ENCODE measurements at regions not wholly inside any gene's neighbourhood (a gene's known extent, or its start where the extent isn't known, plus 50 kb on each side); places are given as distances from the start of the nearest gene placed in this dataset.
A peak's percentile ranks its signal among the peaks of the same experiment; 100 is the strongest.

DNA sequence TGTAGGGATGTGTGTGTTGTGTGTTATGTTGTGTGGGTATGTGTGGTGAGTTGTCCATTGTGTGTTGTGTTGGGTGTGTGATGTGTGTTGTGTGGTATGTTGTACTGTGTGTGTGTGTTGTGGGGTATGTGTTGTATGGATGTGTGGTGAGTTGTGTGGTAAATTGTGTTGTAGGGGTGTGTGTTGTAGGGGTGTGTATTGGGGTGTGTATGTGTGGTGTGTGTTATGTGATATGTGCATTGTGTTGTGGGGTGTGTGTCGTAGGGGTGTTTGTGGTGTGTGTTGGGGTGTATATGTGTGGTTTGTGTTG is 97.8 kb upstream of the PODXL start:
- peaks cover 9% of the 10 kb centered on the region for H3K4me1 ChIP-seq (ENCODE audit: insufficient read depth, low read length)
- no peak overlapping the region for H3K27ac ChIP-seq (ENCODE audit: low read depth, low read length)
- no peaks in the 10 kb centered on the region for H3K36me3 Mint-ChIP-seq (ENCODE audit: low read depth, unreplicated experiment)
- H3K9me3 Mint-ChIP-seq (ENCODE audit: unreplicated experiment), result no peaks in the 10 kb centered on the region
- no peaks in the 10 kb centered on the region for H3K27me3 ChIP-seq (ENCODE audit: insufficient read depth, low read length)
- no peak overlapping the region for H3K4me3 Mint-ChIP-seq (ENCODE audit: unreplicated experiment)
- DNase-seq (ENCODE audit: low read depth) (no peak), FAIRE-seq (no peak)
- H3K79me2 ChIP-seq (ENCODE audit: insufficient read depth, low read length), result no peaks in the 10 kb centered on the region
- H3K4me3 ChIP-seq (ENCODE audit: insufficient read depth, low read depth, low read length), result no peak overlapping the region
- H2AFZ ChIP-seq (ENCODE audit: low read depth, low read length), result no peak overlapping the region
- no peak overlapping the region for H3K27ac Mint-ChIP-seq (ENCODE audit: unreplicated experiment)
- H3K4me1 Mint-ChIP-seq (ENCODE audit: low read depth, unreplicated experiment), result peaks cover 10% of the 10 kb centered on the region
- no peaks in the 10 kb centered on the region for H3K36me3 ChIP-seq (ENCODE audit: insufficient read depth, low read length)
- H3K9me3 ChIP-seq (ENCODE audit: insufficient read depth, low read depth, low read length), result no peaks in the 10 kb centered on the region
- TF ChIP-seq EZH2 (IDR thresholded peaks at IDR 0.05; ENCODE audit: insufficient read depth, low read length), result no peak
- no peak for TF ChIP-seq CTCF (IDR thresholded peaks at IDR 0.05; ENCODE audit: insufficient read depth, low read depth, low read length)
- no peaks in the 10 kb centered on the region for H3K27me3 Mint-ChIP-seq (ENCODE audit: low read depth, unreplicated experiment)
- no peak overlapping the region for H3K9ac ChIP-seq (ENCODE audit: low read length)
- H4K20me1 ChIP-seq (ENCODE audit: insufficient read depth, low read length), result no peaks in the 10 kb centered on the region
- H3K4me2 ChIP-seq (ENCODE audit: low read length), result no peak overlapping the region

DNA sequence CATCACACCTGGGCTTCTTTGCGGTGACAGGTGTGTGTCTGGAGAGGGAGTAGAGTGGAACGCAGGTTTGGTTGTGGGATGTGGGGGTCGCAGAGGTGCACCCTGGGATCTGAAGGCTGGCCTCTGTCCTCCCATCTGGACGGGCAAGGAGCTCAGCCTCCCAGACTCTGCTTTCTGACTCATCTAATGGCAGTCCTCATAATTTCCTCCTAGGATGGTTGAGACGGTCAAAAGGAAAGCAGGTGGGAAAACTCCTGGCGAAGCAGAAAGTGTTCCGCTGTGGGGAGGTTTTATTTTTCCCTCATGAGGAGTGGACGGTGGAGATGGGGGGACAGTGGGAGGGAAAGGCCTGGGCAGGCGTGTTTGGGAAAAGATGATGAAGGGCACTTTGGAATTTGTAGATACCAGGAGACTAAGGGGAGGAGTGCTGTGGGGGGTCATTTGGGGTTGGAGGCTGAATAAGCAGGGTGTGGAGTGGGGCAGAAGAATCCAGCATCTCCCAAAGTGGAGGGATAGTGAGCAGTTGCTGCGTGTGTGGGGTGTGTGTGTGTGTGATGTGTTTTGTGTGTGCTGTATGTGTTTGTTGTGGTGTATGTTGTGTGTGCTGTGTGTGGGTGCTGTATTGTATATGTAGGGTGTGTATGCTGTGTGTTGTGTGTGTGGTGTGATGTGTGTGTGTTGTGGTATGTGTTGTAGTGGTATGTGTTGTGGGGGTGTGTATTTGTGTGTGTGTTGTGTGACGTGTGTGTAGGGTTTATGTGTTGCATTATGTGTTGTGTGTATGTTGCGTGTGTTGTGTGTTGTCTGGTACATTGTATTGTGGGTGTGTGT is 97.2 kb upstream of the PODXL start:
- no peaks in the 10 kb centered on the region for H3K9me3 ChIP-seq (ENCODE audit: insufficient read depth, low read depth, low read length)
- Mint-ChIP-seq H3K4me1 (ENCODE audit: low read depth, unreplicated experiment) (peaks cover 10% of the 10 kb centered on the region), H3K9me3 (ENCODE audit: unreplicated experiment) (no peaks in the 10 kb centered on the region), H3K27me3 (ENCODE audit: low read depth, unreplicated experiment) (no peaks in the 10 kb centered on the region), H3K4me3 (ENCODE audit: unreplicated experiment) (no peak overlapping the region), H3K36me3 (ENCODE audit: low read depth, unreplicated experiment) (no peaks in the 10 kb centered on the region), H3K27ac (ENCODE audit: unreplicated experiment) (no peak overlapping the region)
- no peak for FAIRE-seq
- H3K36me3 ChIP-seq (ENCODE audit: insufficient read depth, low read length), result no peaks in the 10 kb centered on the region
- H3K27me3 ChIP-seq (ENCODE audit: insufficient read depth, low read length), result no peaks in the 10 kb centered on the region
- no peak overlapping the region for H3K4me3 ChIP-seq (ENCODE audit: insufficient read depth, low read depth, low read length)
- H3K79me2 ChIP-seq (ENCODE audit: insufficient read depth, low read length), result no peaks in the 10 kb centered on the region
- H3K4me1 ChIP-seq (ENCODE audit: insufficient read depth, low read length), result peaks cover 9% of the 10 kb centered on the region
- H2AFZ ChIP-seq (ENCODE audit: low read depth, low read length), result no peak overlapping the region
- H4K20me1 ChIP-seq (ENCODE audit: insufficient read depth, low read length), result no peaks in the 10 kb centered on the region
- peak overlapping the region; percentile 23 for H3K4me2 ChIP-seq (ENCODE audit: low read length)
- no peak overlapping the region for H3K27ac ChIP-seq (ENCODE audit: low read depth, low read length)
- no peak for DNase-seq (ENCODE audit: low read depth)
- H3K9ac ChIP-seq (ENCODE audit: low read length), result no peak overlapping the region
- TF ChIP-seq EZH2 (IDR thresholded peaks at IDR 0.05; ENCODE audit: insufficient read depth, low read length), result no peak
- no peak for TF ChIP-seq CTCF (IDR thresholded peaks at IDR 0.05; ENCODE audit: insufficient read depth, low read depth, low read length)

DNA sequence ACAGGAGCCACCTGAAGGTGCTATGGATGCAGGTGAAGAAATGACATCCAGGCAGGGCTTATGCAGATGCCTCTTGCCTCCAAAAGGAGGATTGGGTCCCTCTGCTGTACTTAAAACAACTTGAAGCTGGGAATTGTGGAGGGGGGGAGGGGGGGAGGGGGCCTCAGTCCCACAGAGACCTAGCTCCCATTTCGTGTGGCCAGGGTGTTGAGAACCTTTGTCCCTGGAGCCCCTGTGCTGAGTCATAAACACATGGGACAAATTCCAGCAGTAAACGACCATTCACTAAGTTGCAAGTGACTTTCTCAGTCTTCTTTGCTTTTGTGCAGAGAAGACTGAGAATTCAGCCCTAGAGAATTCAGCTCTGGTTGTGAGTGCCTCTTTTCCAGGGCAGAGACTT is 96.5 kb upstream of the PODXL start:
- H3K27me3 Mint-ChIP-seq (ENCODE audit: low read depth, unreplicated experiment), result no peaks in the 10 kb centered on the region
- no peak for DNase-seq (ENCODE audit: low read depth)
- H3K9me3 Mint-ChIP-seq (ENCODE audit: unreplicated experiment), result no peaks in the 10 kb centered on the region
- no peaks in the 10 kb centered on the region for H3K36me3 Mint-ChIP-seq (ENCODE audit: low read depth, unreplicated experiment)
- H3K9me3 ChIP-seq (ENCODE audit: insufficient read depth, low read depth, low read length), result no peaks in the 10 kb centered on the region
- H3K4me3 ChIP-seq (ENCODE audit: insufficient read depth, low read depth, low read length), result no peak overlapping the region
- peaks cover 9% of the 10 kb centered on the region for H3K4me1 ChIP-seq (ENCODE audit: insufficient read depth, low read length)
- no peak for FAIRE-seq
- no peak overlapping the region for H3K9ac ChIP-seq (ENCODE audit: low read length)
- no peak overlapping the region for H3K4me2 ChIP-seq (ENCODE audit: low read length)
- TF ChIP-seq CTCF (IDR thresholded peaks at IDR 0.05; ENCODE audit: insufficient read depth, low read depth, low read length) (no peak), EZH2 (IDR thresholded peaks at IDR 0.05; ENCODE audit: insufficient read depth, low read length) (no peak)
- no peak overlapping the region for H3K27ac Mint-ChIP-seq (ENCODE audit: unreplicated experiment)
- H3K4me1 Mint-ChIP-seq (ENCODE audit: low read depth, unreplicated experiment), result peaks cover 9% of the 10 kb centered on the region
- H3K79me2 ChIP-seq (ENCODE audit: insufficient read depth, low read length), result no peaks in the 10 kb centered on the region
- H3K27me3 ChIP-seq (ENCODE audit: insufficient read depth, low read length), result no peaks in the 10 kb centered on the region
- no peaks in the 10 kb centered on the region for H4K20me1 ChIP-seq (ENCODE audit: insufficient read depth, low read length)
- H3K36me3 ChIP-seq (ENCODE audit: insufficient read depth, low read length), result no peaks in the 10 kb centered on the region
- no peak overlapping the region for H3K27ac ChIP-seq (ENCODE audit: low read depth, low read length)
- no peak overlapping the region for H3K4me3 Mint-ChIP-seq (ENCODE audit: unreplicated experiment)
- no peak overlapping the region for H2AFZ ChIP-seq (ENCODE audit: low read depth, low read length)

Measured in astrocyte (in vitro differentiated cells and primary cell).